ENCODE measurements at regions not wholly inside any gene's neighbourhood (a gene's known extent, or its start where the extent isn't known, plus 50 kb on each side); places are given as distances from the start of the nearest gene placed in this dataset.

- TF ChIP-seq MAX (IDR thresholded peaks at IDR 0.05): no peak
- 0 out of 6 replicates have a peak, but pooled peaks of 1 of the 3 experiments have one; percentile 15 for TF ChIP-seq CTCF (IDR thresholded peaks at IDR 0.05 in 2 of 3, conservative IDR thresholded peaks at IDR 0.05 in 1 of 3; ENCODE audit: borderline replicate concordance in 1 of 3, insufficient read depth in 1 of 3, low read depth in 2 of 3, low read length in 2 of 3)
- no peak for TF ChIP-seq ZBTB33 (IDR thresholded peaks at IDR 0.05; ENCODE audit: extremely low read depth, insufficient replicate concordance, low read length)
Observed at GRCh38 chr6:63441266-63441956, 121.6 kb upstream of the LGSN start.
